ENCODE measurements at regions not wholly inside any gene's neighbourhood (a gene's known extent, or its start where the extent isn't known, plus 50 kb on each side); places are given as distances from the start of the nearest gene placed in this dataset.

- TF ChIP-seq CTCF (IDR thresholded peaks at IDR 0.05; ENCODE audit: low read depth, low read length, missing input control) (no peak), FOXA1 (IDR thresholded peaks at IDR 0.05) (no peak), JUND (IDR thresholded peaks at IDR 0.05) (no peak), EGR1 (IDR thresholded peaks at IDR 0.05; ENCODE audit: low read depth in 2 of 2) (no peak), REST (IDR thresholded peaks at IDR 0.05) (no peak), RAD21 (IDR thresholded peaks at IDR 0.05) (no peak)
- TF ChIP-seq, protein P1, sequence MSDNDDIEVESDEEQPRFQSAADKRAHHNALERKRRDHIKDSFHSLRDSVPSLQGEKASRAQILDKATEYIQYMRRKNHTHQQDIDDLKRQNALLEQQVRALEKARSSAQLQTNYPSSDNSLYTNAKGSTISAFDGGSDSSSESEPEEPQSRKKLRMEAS (IDR thresholded peaks at IDR 0.05): no peak
Observed at GRCh38 chr12:111160350-111161241, 208.3 kb downstream of the PHETA1 start.
